GM19455 (cell line): ENCODE measurements at regions not wholly inside any gene's neighbourhood (a gene's known extent, or its start where the extent isn't known, plus 50 kb on each side); places are given as distances from the start of the nearest gene placed in this dataset.
A peak's percentile ranks its signal among the peaks of the same experiment; 100 is the strongest.

Experiments used
- ATAC-seq: cut with Tn5 transposase; IDR thresholded peaks from one replicate; pipeline ENCODE4 v1.9.1; 2021; ENCODE audit not compliant: unreplicated experiment

GRCh38 chr5:159420940-159421339, 90.7 kb upstream of the IL12B start:
- ATAC-seq, result no peak

- ATAC-seq, result no peak
Observed at GRCh38 chr5:159422361-159422760, 92.1 kb upstream of the IL12B start.

- no peak for ATAC-seq
Observed at GRCh38 chr5:159422910-159423309, 92.6 kb upstream of the IL12B start.

DNA sequence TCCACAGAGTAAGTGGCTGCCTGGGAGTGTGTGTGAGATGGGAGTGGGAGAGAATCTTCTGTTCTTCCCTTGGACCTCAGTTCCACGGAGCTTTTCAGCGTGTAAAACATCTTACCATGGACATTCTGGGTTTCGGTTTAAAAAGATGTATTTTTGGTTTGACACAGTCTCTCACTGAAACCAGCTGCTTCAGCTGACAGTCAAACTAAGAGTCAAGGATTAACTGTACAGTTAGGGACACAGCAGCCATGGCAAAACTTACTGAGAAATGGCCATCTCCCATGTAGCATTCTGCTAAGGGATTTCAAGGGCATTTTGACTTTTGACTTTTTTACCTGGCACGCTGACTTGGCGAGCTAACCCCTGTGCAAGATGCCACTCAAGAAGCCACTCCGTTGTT, 93.8 kb upstream of the IL12B start:
- ATAC-seq, result no peak

- ATAC-seq, result no peak
Observed at GRCh38 chr5:159426694-159427093, 96.4 kb upstream of the IL12B start.

DNA sequence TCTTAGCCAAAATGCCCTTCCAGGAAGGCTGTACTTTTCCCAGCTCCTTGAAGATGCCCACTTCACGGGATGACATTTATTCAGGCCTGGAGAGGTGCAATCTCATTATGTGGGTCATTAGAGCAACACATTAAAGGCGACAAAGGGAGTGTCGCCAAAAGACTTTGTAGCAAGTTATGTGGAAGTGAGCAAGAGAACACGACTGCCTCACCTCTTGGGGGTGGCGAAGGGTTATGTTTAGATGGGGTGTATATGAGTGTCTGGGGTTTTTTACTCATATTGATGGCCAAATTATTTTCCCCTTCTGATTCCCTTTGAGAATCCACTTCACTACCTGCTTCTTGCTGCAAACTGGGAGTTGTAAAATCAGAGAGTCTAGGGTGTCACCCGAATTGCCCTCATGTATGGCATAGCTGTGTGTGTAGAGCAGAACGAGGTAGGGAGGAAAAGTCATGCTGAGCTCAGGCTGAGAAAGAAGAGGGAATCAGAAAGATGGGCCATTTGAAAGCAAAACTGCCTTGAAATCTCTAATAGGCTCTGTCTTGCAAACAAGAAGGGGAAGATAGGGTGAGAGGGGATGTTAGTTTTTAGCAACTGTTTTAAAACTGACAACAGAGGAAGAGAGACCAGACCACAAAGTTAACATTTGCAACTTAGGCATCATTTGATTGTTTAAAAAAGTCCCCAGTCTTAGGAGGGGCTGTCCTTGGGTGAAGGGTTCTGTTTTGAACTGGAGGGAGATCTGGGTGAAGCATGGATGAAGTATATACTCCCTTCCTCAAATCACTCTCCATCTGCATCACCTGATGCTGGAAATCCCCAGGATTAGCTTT, 97.1 kb upstream of the IL12B start:
- ATAC-seq, result peak; percentile 70

- no peak for ATAC-seq
Observed at GRCh38 chr5:159430361-159431012, 100.2 kb upstream of the IL12B start.

DNA sequence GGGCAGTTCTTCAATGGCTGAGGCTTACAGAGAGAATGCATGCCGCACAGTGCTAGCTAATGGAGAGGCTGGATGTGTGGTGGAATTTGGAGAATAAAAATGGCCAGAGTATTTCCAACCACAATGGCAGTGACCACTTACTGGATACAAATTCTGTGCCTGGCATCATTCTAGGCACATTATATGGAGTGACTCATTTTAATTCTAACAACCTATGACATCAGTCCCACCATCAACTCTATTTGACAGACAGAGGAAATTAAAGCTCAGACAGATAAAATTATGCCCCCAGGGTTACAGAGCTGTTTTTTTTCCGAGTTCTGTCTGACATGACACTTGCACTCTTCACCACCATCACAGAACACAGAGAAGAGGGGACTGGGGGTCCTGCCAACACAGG, 105.6 kb upstream of the IL12B start:
- ATAC-seq, result no peak

GRCh38 chr5:159438092-159438491, 107.8 kb upstream of the IL12B start:
- ATAC-seq, result no peak

DNA sequence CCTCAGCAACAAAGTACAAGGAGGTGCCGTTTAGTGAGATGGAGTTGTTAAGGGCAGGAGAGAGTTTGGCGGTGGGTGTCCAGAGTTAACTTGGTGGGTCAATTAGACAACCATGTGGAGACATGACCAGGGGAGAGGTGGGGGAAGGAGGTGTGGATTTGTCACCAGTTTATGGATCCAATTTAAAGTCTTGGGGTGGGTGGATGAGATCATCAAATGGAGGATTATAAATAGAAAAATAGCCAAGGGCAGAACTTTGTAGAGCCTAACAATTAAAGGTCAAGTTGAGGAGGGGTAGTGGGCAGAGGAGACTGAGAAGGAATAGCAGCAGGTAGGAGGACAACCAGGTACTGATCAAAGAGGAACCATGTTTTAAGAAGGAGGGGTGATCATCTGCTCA, 108.7 kb upstream of the IL12B start:
- ATAC-seq, result no peak

DNA sequence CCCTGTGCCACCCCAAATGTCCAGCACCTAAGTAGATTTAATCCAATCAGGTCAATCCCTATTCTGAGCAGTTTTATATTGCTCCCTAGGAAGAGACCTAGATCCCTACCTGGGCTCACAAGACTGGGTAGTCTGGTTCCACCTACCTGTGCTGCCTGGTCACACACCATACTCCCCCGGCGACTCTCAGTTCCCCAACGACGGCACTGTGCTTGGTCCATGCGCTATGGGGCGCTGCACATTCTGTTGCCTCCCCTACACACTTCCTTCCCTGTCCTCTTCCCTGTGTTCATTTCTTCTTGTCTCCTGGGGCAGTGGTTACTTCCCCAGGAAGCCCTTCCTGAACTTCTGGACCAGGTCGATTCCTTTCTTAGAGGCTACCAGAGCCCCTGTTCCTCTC, 109.9 kb upstream of the IL12B start:
- ATAC-seq, result peak; percentile 49

DNA sequence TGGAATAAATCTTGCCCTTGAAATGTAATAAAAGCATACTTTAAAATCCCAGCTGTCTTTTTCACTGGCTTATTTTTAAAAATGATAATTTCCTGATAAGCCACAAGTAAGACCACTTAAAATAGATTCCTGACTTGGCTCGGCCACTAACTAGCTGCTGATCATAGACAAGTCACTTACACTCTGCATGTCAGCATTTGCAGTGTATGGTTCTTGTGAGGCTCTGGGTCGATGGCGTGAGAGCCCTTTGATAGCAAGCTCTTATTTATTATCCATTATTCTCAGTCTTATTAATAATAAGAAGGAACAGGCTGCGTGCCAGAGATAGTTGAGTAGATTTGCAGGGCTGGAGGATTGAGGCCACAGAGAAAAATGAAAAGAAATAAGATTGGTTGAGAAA, 110.7 kb upstream of the IL12B start:
- ATAC-seq, result no peak

- ATAC-seq, result no peak
Observed at GRCh38 chr5:159441441-159441840, 111.2 kb upstream of the IL12B start.

DNA sequence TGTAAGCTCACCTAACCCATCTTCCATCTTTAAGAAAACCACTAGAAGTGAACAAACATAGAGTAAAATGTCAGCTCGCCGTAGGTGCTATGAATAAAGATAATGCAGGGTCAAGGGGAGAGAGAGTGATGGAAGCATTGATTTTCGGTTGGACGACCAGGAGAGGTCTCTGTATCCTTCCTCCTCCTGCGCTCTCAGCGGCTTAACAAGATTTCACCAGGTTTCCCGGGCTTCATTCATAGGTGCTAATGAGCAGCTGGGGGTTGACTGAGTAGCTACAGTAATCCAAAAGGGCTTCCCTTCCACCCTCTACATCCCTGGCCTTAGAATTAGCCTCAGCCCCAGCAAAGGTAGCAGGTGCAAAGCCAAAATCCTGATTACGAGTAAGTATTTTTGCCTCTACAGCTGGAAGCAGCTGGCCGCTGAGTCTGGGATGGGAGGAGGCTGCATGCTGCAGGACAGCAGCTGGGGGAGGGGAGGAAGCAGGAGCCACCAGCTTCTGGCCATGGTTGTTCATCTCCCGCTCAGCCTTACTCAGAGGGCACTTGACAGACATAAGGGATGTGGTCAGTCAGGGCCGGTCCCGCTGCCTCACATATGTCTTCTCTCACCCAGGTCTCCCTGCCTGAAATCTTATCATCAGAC, 112.0 kb upstream of the IL12B start:
- no peak for ATAC-seq

DNA sequence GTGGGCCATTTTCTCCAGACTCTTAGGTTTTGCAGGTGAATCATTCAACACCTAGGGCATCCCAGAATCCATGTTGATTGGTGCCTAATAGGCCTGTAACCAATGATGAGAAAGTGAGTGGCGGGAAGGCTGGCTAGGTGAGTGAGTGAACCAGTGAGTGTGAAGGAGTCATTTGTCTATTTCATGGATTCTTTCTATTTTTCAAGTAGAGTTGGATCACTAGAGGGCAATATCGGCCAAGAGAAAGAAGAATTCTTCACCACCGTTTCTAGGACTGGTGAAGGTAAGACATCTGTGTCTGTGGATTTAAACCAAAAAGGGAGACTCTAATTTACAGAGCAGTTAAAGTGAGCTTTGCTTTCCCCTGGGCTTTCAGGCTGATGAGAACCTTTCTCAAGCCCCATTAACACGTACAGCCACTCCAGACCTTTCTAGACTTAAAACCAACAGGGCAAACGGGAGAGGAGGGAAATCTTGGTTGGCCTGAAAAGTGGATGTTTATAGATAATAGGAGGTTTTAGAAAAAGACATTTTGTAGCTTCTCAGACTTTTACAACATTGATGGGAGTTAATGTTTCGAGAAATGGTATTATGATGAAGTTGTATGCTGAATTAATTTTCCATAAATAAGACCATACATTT, 114.3 kb upstream of the IL12B start:
- no peak for ATAC-seq

DNA sequence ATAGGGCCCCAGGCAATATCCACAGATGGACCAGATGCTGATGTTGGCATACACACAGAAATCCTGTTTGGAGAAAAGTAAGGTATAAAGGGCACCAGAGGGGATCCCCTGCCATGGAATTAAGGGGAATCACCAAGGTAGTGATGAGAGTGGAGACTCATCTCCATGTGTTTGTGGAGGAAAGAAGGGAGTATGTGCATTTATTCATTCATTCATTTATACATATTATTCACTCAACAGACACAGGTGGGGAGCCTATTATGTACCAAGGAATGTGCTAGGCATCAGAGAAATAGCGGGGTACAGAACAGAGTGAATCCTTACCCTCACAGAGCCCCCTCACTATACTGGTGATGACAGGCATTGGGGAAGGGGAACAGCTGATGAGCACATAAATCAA, 116.8 kb upstream of the IL12B start:
- ATAC-seq, result no peak

- no peak for ATAC-seq
Observed at GRCh38 chr5:159448841-159449407, 118.6 kb upstream of the IL12B start.

DNA sequence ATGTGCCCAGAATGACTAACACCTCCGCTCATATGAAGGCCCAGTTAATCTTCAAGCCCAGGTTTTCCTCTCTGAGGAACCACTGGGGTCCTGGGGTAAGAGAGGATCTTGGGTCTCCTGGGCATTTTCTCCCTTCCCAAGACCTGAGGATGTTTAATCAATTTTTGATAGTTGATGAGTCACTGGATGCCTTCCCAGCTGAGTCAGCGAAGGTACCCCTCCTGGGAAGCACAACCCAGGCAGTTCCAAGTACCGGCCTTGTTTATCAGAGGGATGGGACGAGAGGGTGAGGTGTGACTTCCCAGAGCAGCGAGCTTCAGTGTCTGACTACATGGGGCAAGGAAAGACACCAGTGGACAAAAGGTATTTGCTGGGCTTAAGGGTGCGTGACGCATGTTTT, 119.6 kb upstream of the IL12B start:
- no peak for ATAC-seq

GRCh38 chr5:159450417-159450816, 120.1 kb upstream of the IL12B start:
- ATAC-seq, result no peak

DNA sequence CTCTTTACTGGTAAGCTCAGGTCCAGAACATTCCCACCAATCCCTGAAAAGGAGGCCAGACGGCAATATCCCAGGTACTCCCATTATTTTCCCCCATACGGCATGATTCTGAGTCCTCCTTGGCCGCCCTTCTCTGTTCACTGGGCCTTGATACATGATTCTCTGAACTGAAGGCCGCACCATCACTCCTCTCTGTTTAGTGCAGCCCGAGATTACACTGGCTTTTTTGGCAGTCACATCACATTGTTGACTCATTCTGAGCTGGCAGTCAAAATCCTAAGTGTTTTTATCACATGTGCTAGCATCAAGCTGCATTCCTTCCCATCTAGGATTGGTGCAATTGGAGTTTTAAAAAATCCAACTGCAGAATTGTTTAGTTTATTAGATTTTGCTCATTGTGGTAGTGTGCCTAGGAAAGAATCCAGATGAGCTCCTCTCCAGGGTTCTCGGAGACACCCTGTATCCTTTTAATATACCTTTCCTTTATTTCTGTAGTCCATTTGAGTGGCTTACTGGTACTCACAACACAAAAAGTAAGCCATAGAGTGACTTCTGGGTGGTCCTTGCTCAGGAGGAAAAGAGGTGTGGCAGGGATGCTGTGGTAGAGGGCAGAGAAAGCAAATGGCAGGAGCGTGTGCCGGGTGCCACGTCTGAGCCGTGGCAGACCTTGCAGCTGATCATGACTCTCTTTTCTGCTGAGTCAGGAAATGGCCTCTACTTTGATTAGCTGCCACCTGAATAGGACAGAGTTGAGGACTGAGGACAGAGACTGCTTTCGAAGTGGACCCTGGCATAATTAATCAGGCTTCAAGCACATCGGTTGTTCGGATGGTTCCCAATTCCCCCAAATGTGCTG, 121.1 kb upstream of the IL12B start:
- no peak for ATAC-seq
